GM19238 (cell line): ENCODE measurements at regions not wholly inside any gene's neighbourhood (a gene's known extent, or its start where the extent isn't known, plus 50 kb on each side); places are given as distances from the start of the nearest gene placed in this dataset.
"Not testable (repeated sequence)": the region's sequence is repeated elsewhere in the genome, so short reads cannot be mapped to it uniquely, and the experiment has no call there.

Experiments
- DNase-seq: peaks from one replicate; pipeline ENCODE4 v3.0.0; 2011; ENCODE audit warnings: low spot score; ENCODE audit not compliant: insufficient read length

GRCh38 chr16:8453359-8453758 lies 137.0 kb downstream of the TMEM114 start:
- DNase-seq = no peak

- DNase-seq = no peak
Observed at GRCh38 chr16:8452941-8453340, 137.4 kb downstream of the TMEM114 start.

GRCh38 chr16:8436931-8437330 lies 153.4 kb downstream of the TMEM114 start:
- no peak for DNase-seq

- no peak for DNase-seq
Observed at GRCh38 chr16:8431783-8432182, 158.5 kb downstream of the TMEM114 start.

GRCh38 chr16:8430401-8430800 lies 159.9 kb downstream of the TMEM114 start:
- no peak for DNase-seq

GRCh38 chr16:8426569-8426968 lies 163.7 kb downstream of the TMEM114 start:
- DNase-seq = no peak

GRCh38 chr16:8417145-8417544 lies 173.2 kb downstream of the TMEM114 start:
- no peak for DNase-seq

GRCh38 chr16:8408855-8409567 lies 181.3 kb downstream of the TMEM114 start:
- no peak for DNase-seq

GRCh38 chr16:8407351-8407750 lies 183.0 kb downstream of the TMEM114 start:
- DNase-seq = no peak

GRCh38 chr16:8403978-8404749 lies 186.1 kb downstream of the TMEM114 start:
- no peak for DNase-seq

GRCh38 chr16:8402981-8403843 lies 187.1 kb downstream of the TMEM114 start:
- DNase-seq = no peak

GRCh38 chr16:8400683-8401082 lies 189.6 kb downstream of the TMEM114 start:
- DNase-seq = not testable (repeated sequence)

GRCh38 chr16:8398548-8398947 lies 191.8 kb downstream of the TMEM114 start:
- no peak for DNase-seq

GRCh38 chr16:8397223-8397622 lies 193.1 kb downstream of the TMEM114 start:
- DNase-seq = no peak

GRCh38 chr16:8396463-8396862 lies 193.8 kb downstream of the TMEM114 start:
- DNase-seq = no peak

GRCh38 chr16:8391257-8391656 lies 199.1 kb downstream of the TMEM114 start:
- no peak for DNase-seq

- DNase-seq = no peak
Observed at GRCh38 chr16:8388684-8389083, 201.6 kb downstream of the TMEM114 start.

GRCh38 chr16:8381814-8382213 lies 208.5 kb downstream of the TMEM114 start:
- DNase-seq = no peak

GRCh38 chr16:8380311-8380710 lies 210.0 kb downstream of the TMEM114 start:
- no peak for DNase-seq

GRCh38 chr16:8377864-8378263 lies 212.4 kb downstream of the TMEM114 start:
- DNase-seq = no peak

- no peak for DNase-seq
Observed at GRCh38 chr16:8376858-8377257, 213.5 kb downstream of the TMEM114 start.

GRCh38 chr16:8376430-8376829 lies 213.9 kb downstream of the TMEM114 start:
- no peak for DNase-seq
